ENCODE measurements at regions not wholly inside any gene's neighbourhood (a gene's known extent, or its start where the extent isn't known, plus 50 kb on each side); places are given as distances from the start of the nearest gene placed in this dataset.

- TF ChIP-seq CTCF (IDR thresholded peaks at IDR 0.05; ENCODE audit: low read depth, low read length) (no peak), POLR2A (IDR thresholded peaks at IDR 0.05; ENCODE audit: extremely low read depth, insufficient read length) (no peak), MYC (IDR thresholded peaks at IDR 0.05; ENCODE audit: low read depth, low read length) (0 out of 2 replicates have a peak, but pooled peaks have one; percentile 5)
- TF ChIP-seq, protein P1, sequence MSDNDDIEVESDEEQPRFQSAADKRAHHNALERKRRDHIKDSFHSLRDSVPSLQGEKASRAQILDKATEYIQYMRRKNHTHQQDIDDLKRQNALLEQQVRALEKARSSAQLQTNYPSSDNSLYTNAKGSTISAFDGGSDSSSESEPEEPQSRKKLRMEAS (IDR thresholded peaks at IDR 0.05; ENCODE audit: low read depth, low read length), result 0 out of 2 replicates have a peak, but pooled peaks have one; percentile 8
These were observed 848.8 kb downstream of the MAT2B start for GRCh38 chr5:164354139-164354751.

Measured in NB4 (cell line).